Adrenal gland (tissue), 9 donors: ENCODE measurements at regions not wholly inside any gene's neighbourhood (a gene's known extent, or its start where the extent isn't known, plus 50 kb on each side); places are given as distances from the start of the nearest gene placed in this dataset.
A peak's percentile ranks its signal among the peaks of the same experiment; 100 is the strongest.

Experiments used
- DNase-seq, 7 donors: peaks; one replicate each; pipeline ENCODE4 v3.0.0-alpha.2; 2019 to 2020
- H3K27ac ChIP-seq, 5 donors: fragments of 200-600 bp; sonication (generic) in 4 of 5; 1 replicate in 3 of 5; 2 replicates in 2 of 5; pipeline versions ENCODE4 v1.5.1 to v1.8.0; 2016 to 2020; ENCODE audit warnings: mild to moderate bottlenecking in 1 of 5
- H3K27me3 ChIP-seq: fragments of 200-600 bp; 2 replicates; pipeline ENCODE4 v1.8.0; 2021
- H3K36me3 ChIP-seq, 2 donors: fragments of 200-600 bp; replicated peaks in 1 of 2; 1 replicate in 1 of 2; 2 replicates in 1 of 2; pipeline versions ENCODE4 v1.5.1 to v1.8.0; 2018 to 2022
- H3K4me1 ChIP-seq, 2 donors: fragments of 200-600 bp; replicated peaks in 1 of 2; 1 replicate in 1 of 2; 2 replicates in 1 of 2; pipeline versions ENCODE4 v1.5.1 to v1.8.0; 2018 to 2021
- H3K4me3 ChIP-seq, 4 donors: fragments of 200-600 bp; sonication (generic) in 3 of 4; one replicate each; pipeline ENCODE4 v1.5.1; 2016 to 2018
- H3K9me3 ChIP-seq, 3 donors: fragments of 200-600 bp; sonication (generic) in 1 of 3; replicated peaks in 1 of 3; 1 replicate in 2 of 3; 2 replicates in 1 of 3; pipeline versions ENCODE4 v1.5.1 to v1.8.0; 2016 to 2021
- CTCF ChIP-seq, 6 experiments: fragments of 450-650 bp in 4 of 6; fragments of 200-600 bp in 2 of 6; sonication (generic) in 1 of 6; IDR thresholded peaks; 1 replicate in 5 of 6; 2 replicates in 1 of 6; pipeline versions ENCODE4 v1.5.1 to v1.8.0; 2016 to 2021; ENCODE audit warnings: antibody characterized with exemption in 6 of 6, mild to moderate bottlenecking in 2 of 6, moderate library complexity in 1 of 6
- POLR2A ChIP-seq, 2 donors: fragments of 450-650 bp; IDR thresholded peaks; one replicate each; pipeline ENCODE4 v1.6.1; 2017; ENCODE audit warnings: antibody characterized with exemption in 2 of 2, mild to moderate bottlenecking in 2 of 2, moderate library complexity in 1 of 2
- WGBS, 4 donors: extraction: QIAGEN DNeasy Blood & Tissue Kit in 2 of 4; methylation state at CpG; one replicate each; pipeline versions ENCODE4 v1.1.5 to v1.1.7; 2013 to 2017; 5-methylcytosine and 5-hydroxymethylcytosine counted together
- intact Hi-C, 2 donors: fragments of 100-400 bp; cut with DNase I; formaldehyde crosslinking; loops; one replicate each; pipeline versions ENCODE4 v1.14.1 to v1.15.0; 2022 to 2023
- donor health status: healthy with polysubstance abuse.
- donor health status: Bipolar disorder and iron deficiency.
- donor health status: DM: yes; HTN: yes; CAD: no.
- donor health status: DM: no; HTN: no; CAD: no.
- donor health status: DM: no; HTN: no; CAD: no.

- Histone ChIP-seq H3K27ac (no peak overlapping the region), H3K36me3 (no peaks in the 10 kb centered on the region), H3K4me3 (no peak overlapping the region), H3K9me3 (no peaks in the 10 kb centered on the region), H3K27me3 (no peaks in the 10 kb centered on the region), H3K4me1 (no peaks in the 10 kb centered on the region)
- DNase-seq, result no peak
- TF ChIP-seq CTCF (IDR thresholded peaks at IDR 0.05), result no peak
- no peak for TF ChIP-seq POLR2A (IDR thresholded peaks at IDR 0.05)
- intact Hi-C loops, result no loop called here
- 50 to 67% (median 61%) methylated on average over 1 of the region's 1 CpG for WGBS, 4 donors
Observed at GRCh38 chr1:88541596-88541995, 142.5 kb upstream of the PKN2 start.

- TF ChIP-seq POLR2A (IDR thresholded peaks at IDR 0.05) (no peak), CTCF (IDR thresholded peaks at IDR 0.05) (no peak)
- Histone ChIP-seq H3K36me3 (no peaks in the 10 kb centered on the region), H3K4me3 (no peak overlapping the region), H3K9me3 (peaks cover 0 to 1% (median 0%) of the 10 kb centered on the region in 3 donors), H3K27ac (no peak overlapping the region), H3K4me1 (no peaks in the 10 kb centered on the region), H3K27me3 (no peaks in the 10 kb centered on the region)
- intact Hi-C loops, result no loop called here
- peak in 1 of 7 donors; percentile 1 for DNase-seq
Observed at GRCh38 chr1:88544195-88544594, 139.9 kb upstream of the PKN2 start.

- no peak for TF ChIP-seq POLR2A (IDR thresholded peaks at IDR 0.05)
- TF ChIP-seq CTCF (IDR thresholded peaks at IDR 0.05), result peak in 1 of 6 experiments; percentile 31
- intact Hi-C loops, result no loop called here
- Histone ChIP-seq H3K27ac (no peak overlapping the region), H3K9me3 (peaks cover 0 to 4% (median 0%) of the 10 kb centered on the region in 3 donors), H3K27me3 (no peaks in the 10 kb centered on the region), H3K4me3 (no peak overlapping the region), H3K4me1 (no peaks in the 10 kb centered on the region), H3K36me3 (no peaks in the 10 kb centered on the region)
- WGBS, 4 donors, result 19 to 33% (median 24%) methylated on average over 1 of the region's 1 CpG
- no peak for DNase-seq
Observed at GRCh38 chr1:88549536-88549935, 134.5 kb upstream of the PKN2 start.

GRCh38 chr1:88552226-88552625, 131.8 kb upstream of the PKN2 start:
- intact Hi-C loops, result no loop called here
- Histone ChIP-seq H3K27me3 (no peaks in the 10 kb centered on the region), H3K4me1 (no peaks in the 10 kb centered on the region), H3K9me3 (peaks cover 0 to 4% (median 0%) of the 10 kb centered on the region in 3 donors), H3K27ac (no peak overlapping the region), H3K4me3 (no peak overlapping the region), H3K36me3 (no peaks in the 10 kb centered on the region)
- TF ChIP-seq POLR2A (IDR thresholded peaks at IDR 0.05) (no peak), CTCF (IDR thresholded peaks at IDR 0.05) (no peak)
- WGBS, 4 donors, result 72 to 88% (median 75%) methylated on average over 2 of the region's 2 CpGs
- DNase-seq, result no peak
